GM12865 (cell line): ENCODE measurements at regions not wholly inside any gene's neighbourhood (a gene's known extent, or its start where the extent isn't known, plus 50 kb on each side); places are given as distances from the start of the nearest gene placed in this dataset.

Experiments used
- DNase-seq: peaks from one replicate; pipeline ENCODE4 v3.0.0; 2010; ENCODE audit warnings: low read depth
- H3K4me3 ChIP-seq: 2 replicates; pipeline ENCODE4 v1.5.1; 2011; ENCODE audit warnings: mild to moderate bottlenecking, low read depth, low read length, control low read depth
- TF ChIP-seq, protein P1 (sequence below): IDR thresholded peaks from 2 replicates; pipeline ENCODE4 v1.5.1; 2011; ENCODE audit warnings: low read length, control low read depth, low read depth, inconsistent platforms; ENCODE audit not compliant: insufficient read depth; ENCODE audit errors: missing control alignments

DNA sequence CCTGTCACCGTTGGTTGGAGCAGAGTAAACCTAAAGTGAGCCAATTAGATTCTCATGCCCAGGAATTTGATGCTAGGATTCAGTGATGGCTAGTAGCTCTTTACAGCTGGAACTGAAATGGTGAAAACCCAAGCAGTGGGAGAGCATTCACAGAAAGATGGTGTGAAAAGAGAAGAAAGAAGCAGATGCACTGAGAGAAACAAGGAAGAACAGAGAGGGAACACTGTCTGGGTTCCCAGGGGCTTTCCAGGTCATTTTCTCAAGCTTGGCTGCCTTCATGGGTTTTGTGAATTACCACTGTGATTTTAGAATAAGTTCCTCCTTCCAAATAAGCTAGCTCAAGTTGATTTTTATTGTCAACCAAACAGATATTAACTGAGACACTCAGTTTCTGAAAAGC, 104.1 kb upstream of the AKIRIN2 start:
- H3K4me3 ChIP-seq: peak overlapping the region; percentile 47
- peak; percentile 69 for DNase-seq
- TF ChIP-seq, protein P1, sequence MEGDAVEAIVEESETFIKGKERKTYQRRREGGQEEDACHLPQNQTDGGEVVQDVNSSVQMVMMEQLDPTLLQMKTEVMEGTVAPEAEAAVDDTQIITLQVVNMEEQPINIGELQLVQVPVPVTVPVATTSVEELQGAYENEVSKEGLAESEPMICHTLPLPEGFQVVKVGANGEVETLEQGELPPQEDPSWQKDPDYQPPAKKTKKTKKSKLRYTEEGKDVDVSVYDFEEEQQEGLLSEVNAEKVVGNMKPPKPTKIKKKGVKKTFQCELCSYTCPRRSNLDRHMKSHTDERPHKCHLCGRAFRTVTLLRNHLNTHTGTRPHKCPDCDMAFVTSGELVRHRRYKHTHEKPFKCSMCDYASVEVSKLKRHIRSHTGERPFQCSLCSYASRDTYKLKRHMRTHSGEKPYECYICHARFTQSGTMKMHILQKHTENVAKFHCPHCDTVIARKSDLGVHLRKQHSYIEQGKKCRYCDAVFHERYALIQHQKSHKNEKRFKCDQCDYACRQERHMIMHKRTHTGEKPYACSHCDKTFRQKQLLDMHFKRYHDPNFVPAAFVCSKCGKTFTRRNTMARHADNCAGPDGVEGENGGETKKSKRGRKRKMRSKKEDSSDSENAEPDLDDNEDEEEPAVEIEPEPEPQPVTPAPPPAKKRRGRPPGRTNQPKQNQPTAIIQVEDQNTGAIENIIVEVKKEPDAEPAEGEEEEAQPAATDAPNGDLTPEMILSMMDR: no peak

- TF ChIP-seq, protein P1: no peak
- DNase-seq: no peak
- H3K4me3 ChIP-seq: no peak overlapping the region
Observed at GRCh38 chr6:87803791-87804190, 101.8 kb upstream of the AKIRIN2 start.

- no peak overlapping the region for H3K4me3 ChIP-seq
- peak; percentile 59 for DNase-seq
- TF ChIP-seq, protein P1: no peak
Observed at GRCh38 chr6:87799651-87800050, 97.6 kb upstream of the AKIRIN2 start.

GRCh38 chr6:87798393-87799278, 96.6 kb upstream of the AKIRIN2 start:
- no peak overlapping the region for H3K4me3 ChIP-seq
- TF ChIP-seq, protein P1: no peak
- DNase-seq: no peak

GRCh38 chr6:87794922-87795885, 93.2 kb upstream of the AKIRIN2 start:
- no peak overlapping the region for H3K4me3 ChIP-seq
- no peak for DNase-seq
- TF ChIP-seq, protein P1: no peak

- TF ChIP-seq, protein P1: no peak
- no peak for DNase-seq
- no peak overlapping the region for H3K4me3 ChIP-seq
Observed at GRCh38 chr6:87793315-87793714, 91.3 kb upstream of the AKIRIN2 start.
